ENCODE measurements at regions not wholly inside any gene's neighbourhood (a gene's known extent, or its start where the extent isn't known, plus 50 kb on each side); places are given as distances from the start of the nearest gene placed in this dataset.

DNA sequence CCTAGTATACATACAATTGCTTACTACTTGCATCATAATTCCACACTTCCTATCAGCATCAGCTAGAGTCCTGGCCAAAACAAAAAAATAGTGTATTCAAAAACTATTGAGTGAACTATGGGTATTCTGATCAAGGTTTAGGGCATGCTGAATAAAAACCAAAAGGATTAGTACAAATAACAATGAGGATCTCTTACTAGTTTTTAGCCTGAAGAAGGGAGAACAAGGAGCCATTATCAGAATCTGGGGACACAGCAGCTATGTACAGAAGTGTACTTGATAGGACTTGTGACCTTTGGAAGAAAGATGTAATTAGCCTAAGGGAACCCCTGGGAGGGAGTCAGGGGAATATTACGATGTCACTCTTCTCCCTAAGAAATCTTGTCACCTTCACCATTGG lies 832.2 kb downstream of the SQOR start:
- TF ChIP-seq, protein P1, sequence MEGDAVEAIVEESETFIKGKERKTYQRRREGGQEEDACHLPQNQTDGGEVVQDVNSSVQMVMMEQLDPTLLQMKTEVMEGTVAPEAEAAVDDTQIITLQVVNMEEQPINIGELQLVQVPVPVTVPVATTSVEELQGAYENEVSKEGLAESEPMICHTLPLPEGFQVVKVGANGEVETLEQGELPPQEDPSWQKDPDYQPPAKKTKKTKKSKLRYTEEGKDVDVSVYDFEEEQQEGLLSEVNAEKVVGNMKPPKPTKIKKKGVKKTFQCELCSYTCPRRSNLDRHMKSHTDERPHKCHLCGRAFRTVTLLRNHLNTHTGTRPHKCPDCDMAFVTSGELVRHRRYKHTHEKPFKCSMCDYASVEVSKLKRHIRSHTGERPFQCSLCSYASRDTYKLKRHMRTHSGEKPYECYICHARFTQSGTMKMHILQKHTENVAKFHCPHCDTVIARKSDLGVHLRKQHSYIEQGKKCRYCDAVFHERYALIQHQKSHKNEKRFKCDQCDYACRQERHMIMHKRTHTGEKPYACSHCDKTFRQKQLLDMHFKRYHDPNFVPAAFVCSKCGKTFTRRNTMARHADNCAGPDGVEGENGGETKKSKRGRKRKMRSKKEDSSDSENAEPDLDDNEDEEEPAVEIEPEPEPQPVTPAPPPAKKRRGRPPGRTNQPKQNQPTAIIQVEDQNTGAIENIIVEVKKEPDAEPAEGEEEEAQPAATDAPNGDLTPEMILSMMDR (IDR thresholded peaks at IDR 0.05; ENCODE audit: low read depth, low read length, poor library complexity, severe bottlenecking): no peak
- no peak for TF ChIP-seq EZH2phosphoT487 (IDR thresholded peaks at IDR 0.05; ENCODE audit: borderline replicate concordance, low read length)
